AG09319 (cell line): ENCODE measurements at regions not wholly inside any gene's neighbourhood (a gene's known extent, or its start where the extent isn't known, plus 50 kb on each side); places are given as distances from the start of the nearest gene placed in this dataset.

Experiments
- DNase-seq: peaks from one replicate; pipeline ENCODE4 v3.0.0-alpha.2; 2010; ENCODE audit warnings: low read depth; ENCODE audit errors: extremely low read depth
- CTCF ChIP-seq: IDR thresholded peaks from 2 replicates; pipeline ENCODE4 v1.5.1; 2011; ENCODE audit warnings: low read depth, mild to moderate bottlenecking, inconsistent platforms, low read length, moderate library complexity

GRCh38 chr18:70462078-70462439 is 173.2 kb downstream of the SOCS6 start:
- TF ChIP-seq CTCF = no peak
- DNase-seq = no peak

GRCh38 chr18:70461323-70462077 is 172.7 kb downstream of the SOCS6 start:
- TF ChIP-seq CTCF = no peak
- no peak for DNase-seq

GRCh38 chr18:70459731-70460130 is 170.9 kb downstream of the SOCS6 start:
- no peak for DNase-seq
- TF ChIP-seq CTCF = no peak

- TF ChIP-seq CTCF = no peak
- no peak for DNase-seq
Measured at GRCh38 chr18:70459251-70459650, 170.4 kb downstream of the SOCS6 start.

GRCh38 chr18:70457788-70458187 is 168.9 kb downstream of the SOCS6 start:
- no peak for DNase-seq
- TF ChIP-seq CTCF = no peak

GRCh38 chr18:70457223-70457622 is 168.4 kb downstream of the SOCS6 start:
- no peak for DNase-seq
- no peak for TF ChIP-seq CTCF

GRCh38 chr18:70456376-70456775 is 167.5 kb downstream of the SOCS6 start:
- no peak for TF ChIP-seq CTCF
- no peak for DNase-seq
